G401 (cell line): ENCODE measurements at regions not wholly inside any gene's neighbourhood (a gene's known extent, or its start where the extent isn't known, plus 50 kb on each side); places are given as distances from the start of the nearest gene placed in this dataset.

ENCODE experiments used
- DNase-seq: peaks from one replicate; pipeline ENCODE4 v3.0.0-alpha.2; 2015; ENCODE audit warnings: low spot score
- in situ Hi-C: cut with HindIII; loops from 2 replicates; pipeline ENCODE4 v1.10.0; 2016; ENCODE audit warnings: low sequenced_read_pairs, mixed read lengths

DNA sequence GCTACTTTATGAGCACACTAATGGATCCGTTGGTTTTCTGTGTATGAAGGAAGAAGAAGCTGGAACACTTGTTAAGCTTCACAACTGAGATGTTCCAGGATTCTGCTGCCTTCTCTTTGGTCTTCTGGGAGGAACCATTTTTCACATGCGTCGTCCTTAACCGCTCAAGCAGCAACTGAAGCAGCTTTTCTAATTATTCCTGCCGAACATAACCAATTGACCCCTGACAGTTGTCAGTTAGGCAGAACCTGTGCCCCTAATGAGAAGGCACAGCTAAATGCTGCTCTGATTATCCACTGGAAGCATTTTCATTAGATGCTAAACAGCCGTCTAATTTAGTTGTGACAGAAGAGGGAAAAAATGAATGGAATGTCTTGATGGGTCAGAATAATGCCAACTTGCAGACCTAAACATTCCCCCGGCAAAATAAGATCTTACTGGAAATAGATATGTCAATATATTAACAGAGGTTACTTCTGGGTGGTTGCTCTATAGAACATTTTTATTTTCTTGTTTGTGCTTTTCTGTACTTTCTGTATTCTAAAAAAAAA, 85.0 kb upstream of the SMLR1 start:
- DNase-seq: no peak
- in situ Hi-C loops: no loop called here

DNA sequence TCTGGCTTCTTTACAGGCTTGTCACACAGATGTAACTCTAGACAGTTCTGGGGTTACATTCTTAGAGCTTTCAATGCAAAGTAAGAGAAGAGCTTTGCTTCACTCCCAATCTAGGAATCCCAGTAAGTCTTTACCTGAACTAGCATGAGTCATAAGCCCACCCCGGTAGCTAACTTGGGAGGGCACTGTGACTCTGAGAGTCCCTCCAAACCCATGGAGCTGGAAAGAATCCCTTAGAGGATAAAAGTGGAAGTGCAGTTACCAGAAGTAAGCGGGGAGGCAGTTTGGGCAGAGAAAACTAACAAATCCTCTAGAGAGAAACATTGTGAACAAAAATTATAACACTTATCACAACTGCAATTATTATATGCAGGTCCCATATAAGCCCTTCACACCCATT, 84.0 kb upstream of the SMLR1 start:
- DNase-seq: no peak
- in situ Hi-C loops: no loop called here

- in situ Hi-C loops: no loop called here
- no peak for DNase-seq
Observed at GRCh38 chr6:130744576-130745366, 82.4 kb upstream of the SMLR1 start.

DNA sequence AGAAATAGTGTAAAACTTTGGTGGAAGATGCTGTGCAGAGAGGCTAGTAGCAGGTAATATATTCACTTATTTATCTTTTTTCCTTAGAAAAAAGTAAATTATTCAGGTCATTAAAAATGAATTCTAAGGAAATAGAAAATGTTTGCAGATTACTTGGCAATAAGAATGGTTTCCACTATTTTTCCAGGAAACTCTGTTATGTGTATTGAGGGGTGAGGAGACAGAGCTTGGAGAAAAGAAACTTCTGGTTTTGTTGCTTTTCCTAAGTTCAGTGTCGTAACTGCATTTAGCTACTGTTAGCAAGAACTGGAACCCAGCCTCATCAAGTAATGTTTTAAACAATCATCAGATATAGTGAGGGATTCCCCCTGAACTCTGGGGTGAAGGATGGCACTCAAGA, 79.2 kb upstream of the SMLR1 start:
- in situ Hi-C loops: no loop called here
- DNase-seq: no peak

GRCh38 chr6:130749402-130749801, 77.8 kb upstream of the SMLR1 start:
- in situ Hi-C loops: no loop called here
- DNase-seq: no peak

DNA sequence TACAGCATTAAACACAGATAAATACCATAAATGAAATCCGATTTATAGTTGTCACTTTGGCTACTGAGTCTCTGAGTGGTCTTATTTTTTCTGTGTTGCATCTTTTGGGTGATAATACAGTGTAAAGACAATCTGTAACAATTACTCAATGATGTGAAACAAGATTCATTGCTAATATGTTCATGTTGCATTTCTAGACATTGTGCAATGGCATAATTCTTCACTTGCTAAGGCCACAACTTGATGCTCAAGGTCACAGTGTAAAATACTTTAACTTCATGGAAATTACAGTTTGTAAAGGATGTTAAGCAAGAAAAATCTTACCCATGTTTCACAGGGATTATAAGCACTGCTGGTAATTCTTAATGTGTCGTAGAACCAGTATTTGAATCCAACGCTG, 74.9 kb upstream of the SMLR1 start:
- no peak for DNase-seq
- in situ Hi-C loops: no loop called here

DNA sequence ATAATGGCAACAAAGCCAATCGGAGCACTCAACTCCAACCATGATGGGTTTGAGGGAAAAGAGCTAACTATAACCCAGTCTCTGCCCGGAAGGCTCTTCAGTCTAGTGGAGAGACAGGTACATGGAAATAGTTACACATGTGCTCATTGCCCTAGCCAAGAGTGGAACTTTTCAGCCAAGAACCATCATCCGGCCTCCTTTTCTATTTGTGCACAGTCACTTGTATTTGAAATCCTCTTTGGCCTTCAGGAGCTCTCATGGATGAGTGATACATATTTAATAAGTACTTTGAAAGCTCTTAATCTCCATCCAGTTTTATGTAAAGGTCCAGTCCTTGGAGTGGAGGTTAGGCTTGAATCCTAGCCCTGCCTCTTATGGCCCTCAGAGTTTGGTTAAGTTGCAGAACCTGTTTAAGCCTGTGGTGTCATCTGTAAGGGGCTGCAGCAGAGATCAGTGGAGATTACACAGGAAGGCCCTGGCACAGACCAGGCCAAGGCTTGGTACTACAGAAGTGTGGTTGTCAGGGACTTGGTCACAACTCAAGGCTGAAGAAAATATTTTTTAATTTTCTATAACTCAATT, 72.3 kb upstream of the SMLR1 start:
- no peak for DNase-seq
- in situ Hi-C loops: no loop called here

- DNase-seq: no peak
- in situ Hi-C loops: no loop called here
Observed at GRCh38 chr6:130755368-130756034, 71.7 kb upstream of the SMLR1 start.

DNA sequence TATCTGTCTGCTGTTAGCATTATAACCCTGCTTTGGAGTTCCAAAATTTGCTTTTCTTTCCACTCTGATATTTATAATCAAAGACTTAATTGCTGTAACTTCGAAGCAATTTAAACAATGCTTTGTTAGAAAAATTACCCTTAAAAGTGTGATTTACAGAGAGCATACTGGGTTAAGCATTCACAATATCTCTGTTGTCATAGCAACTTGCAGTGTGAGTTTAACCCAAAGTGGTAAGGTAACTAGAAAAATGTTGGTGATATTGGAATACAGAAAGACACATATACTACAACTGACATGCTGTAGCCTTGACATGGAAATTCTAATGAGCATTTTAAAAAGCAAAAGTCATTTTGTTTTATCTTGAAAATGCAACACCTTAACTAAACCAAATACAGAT, 70.4 kb upstream of the SMLR1 start:
- in situ Hi-C loops: no loop called here
- no peak for DNase-seq

DNA sequence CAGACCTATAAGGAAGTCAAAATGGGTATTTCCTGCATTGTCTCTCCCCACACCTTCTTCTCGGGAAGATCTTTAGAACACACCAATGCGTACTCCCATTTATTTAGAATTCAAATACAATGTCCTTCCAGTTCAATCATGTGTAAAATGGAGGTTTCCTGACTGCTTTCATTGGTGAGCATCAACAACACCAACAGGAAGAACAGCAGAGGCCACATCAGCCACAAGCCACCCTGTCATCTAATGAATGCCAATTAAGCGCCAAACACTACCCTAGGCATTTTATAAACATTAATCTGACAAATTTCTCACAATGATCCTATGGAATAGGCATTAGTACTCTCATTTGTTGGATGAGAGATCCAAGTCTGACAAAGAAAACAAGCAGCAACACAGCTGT, 68.4 kb upstream of the SMLR1 start:
- in situ Hi-C loops: no loop called here
- DNase-seq: no peak

DNA sequence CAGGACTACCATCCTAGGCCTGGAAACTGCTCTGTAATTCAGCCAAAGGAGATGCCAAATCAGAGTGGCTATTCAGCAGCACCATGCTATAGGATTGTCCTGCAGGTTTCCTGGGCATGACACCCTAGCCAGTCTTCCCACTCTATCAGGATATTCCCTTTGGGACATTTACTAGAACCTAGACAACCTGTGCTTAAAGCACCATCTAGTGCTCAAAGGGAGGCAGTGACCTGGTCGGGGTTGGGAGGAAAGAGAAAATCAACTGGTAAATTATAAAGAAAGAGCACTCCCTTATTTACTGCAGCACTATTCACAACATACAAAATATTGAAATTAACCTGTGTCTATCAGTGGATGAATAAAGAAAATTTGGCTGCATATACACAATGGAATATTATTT, 67.2 kb upstream of the SMLR1 start:
- peak; percentile 6 for DNase-seq
- in situ Hi-C loops: no loop called here

DNA sequence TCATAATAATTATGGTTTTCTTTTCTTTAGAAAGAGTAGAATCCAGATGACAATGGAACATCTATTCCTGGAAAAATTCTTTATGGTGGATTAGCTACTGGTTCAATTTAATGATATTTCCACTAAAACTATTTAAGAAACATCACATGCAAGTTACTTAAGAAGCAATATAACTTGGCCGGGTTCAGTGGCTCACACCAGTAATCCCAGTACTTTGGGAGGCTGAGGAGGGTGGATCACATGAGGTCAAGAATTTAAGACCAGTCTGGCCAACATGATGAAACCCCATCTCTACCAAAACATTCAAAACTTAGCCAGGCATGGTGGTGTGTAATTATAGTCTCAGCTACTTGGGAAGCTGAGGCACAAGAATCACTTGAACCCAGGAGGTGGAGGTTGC, 65.9 kb upstream of the SMLR1 start:
- DNase-seq: no peak
- in situ Hi-C loops: no loop called here

GRCh38 chr6:130765181-130765727, 62.0 kb upstream of the SMLR1 start:
- DNase-seq: no peak
- in situ Hi-C loops: no loop called here

GRCh38 chr6:130766239-130767144, 60.7 kb upstream of the SMLR1 start:
- no peak for DNase-seq

DNA sequence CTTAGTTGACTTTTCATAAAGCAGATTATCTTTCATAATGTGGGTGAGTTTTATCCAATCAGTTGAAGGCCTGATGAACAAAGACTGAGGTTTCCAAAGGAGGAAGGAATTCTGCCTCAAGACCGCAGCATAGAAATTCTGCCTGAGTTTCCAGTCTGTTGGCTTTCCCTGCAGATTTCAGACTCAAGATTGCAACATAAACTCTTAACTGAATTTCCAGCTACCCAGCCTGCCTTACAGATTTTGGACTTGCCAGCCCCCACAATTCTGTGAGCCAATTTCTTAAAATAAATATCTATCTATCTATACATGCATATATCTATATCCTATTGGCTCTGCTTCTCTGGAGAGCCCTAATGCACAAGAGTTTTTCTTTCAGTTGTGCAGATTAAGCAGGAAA, 57.3 kb upstream of the SMLR1 start:
- in situ Hi-C loops: no loop called here

More at GRCh38 chr6:130766239-130767144, 60.7 kb upstream of the SMLR1 start:
- in situ Hi-C loops: no loop called here

GRCh38 chr6:130771741-130772140, 55.5 kb upstream of the SMLR1 start:
- DNase-seq: no peak
- in situ Hi-C loops: no loop called here

More for the DNA sequence above, 57.3 kb upstream of the SMLR1 start:
- no peak for DNase-seq

- in situ Hi-C loops: no loop called here
- DNase-seq: no peak
Observed at GRCh38 chr6:130773860-130774259, 53.3 kb upstream of the SMLR1 start.

GRCh38 chr6:130775411-130776012, 51.7 kb upstream of the SMLR1 start:
- no peak for DNase-seq
- in situ Hi-C loops: no loop called here
